H1 (cell line): ENCODE measurements at regions not wholly inside any gene's neighbourhood (a gene's known extent, or its start where the extent isn't known, plus 50 kb on each side); places are given as distances from the start of the nearest gene placed in this dataset.

ENCODE experiments used
- ATF2 ChIP-seq: IDR thresholded peaks from 2 replicates; pipeline ENCODE4 v1.6.1; 2012; ENCODE audit warnings: low read length, inconsistent platforms

- no peak for TF ChIP-seq ATF2
Observed at GRCh38 chr5:106171132-106171531, 1499.6 kb downstream of the EFNA5 start (continued).
